ENCODE measurements at regions not wholly inside any gene's neighbourhood (a gene's known extent, or its start where the extent isn't known, plus 50 kb on each side); places are given as distances from the start of the nearest gene placed in this dataset.

DNA sequence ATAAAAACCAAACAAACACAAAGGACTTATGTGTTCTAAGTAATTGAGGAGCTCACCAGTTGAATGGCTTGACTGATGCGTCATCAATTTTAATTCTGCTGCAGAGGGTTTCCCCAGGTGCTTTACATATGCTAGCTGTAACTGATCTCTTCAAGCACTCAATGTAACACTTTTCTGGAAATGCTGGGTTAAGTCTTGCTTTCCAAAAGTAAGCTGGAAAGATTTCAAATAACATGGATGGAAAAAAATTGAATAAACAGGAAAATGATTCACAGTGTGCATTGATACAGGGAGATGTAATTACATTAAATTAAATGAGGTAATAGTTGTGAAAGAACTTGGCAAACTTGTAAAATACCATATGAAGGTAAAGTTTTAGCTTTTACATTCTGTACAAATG lies 186.7 kb upstream of the WDFY3 start:
- no peak for DNase-seq (ENCODE audit: low spot score)

DNA sequence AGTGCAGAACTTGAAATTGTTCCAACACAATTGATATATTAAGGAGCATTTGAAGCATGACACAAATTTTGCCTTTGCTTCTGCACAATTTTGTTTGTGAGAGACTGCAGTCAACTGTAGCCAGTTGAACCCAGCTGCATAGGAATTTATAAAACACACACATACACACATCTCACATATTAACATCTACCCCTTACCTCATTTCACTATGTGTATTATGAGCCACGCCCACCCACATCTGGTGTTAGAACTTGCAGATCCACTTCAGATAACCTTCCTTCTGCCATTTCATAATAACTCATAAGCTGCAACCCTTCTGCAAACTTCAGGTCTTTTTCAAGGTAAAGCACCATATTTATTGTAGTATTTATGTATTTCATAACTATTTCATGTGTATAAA lies 188.1 kb upstream of the WDFY3 start:
- DNase-seq (ENCODE audit: low spot score), result no peak

DNA sequence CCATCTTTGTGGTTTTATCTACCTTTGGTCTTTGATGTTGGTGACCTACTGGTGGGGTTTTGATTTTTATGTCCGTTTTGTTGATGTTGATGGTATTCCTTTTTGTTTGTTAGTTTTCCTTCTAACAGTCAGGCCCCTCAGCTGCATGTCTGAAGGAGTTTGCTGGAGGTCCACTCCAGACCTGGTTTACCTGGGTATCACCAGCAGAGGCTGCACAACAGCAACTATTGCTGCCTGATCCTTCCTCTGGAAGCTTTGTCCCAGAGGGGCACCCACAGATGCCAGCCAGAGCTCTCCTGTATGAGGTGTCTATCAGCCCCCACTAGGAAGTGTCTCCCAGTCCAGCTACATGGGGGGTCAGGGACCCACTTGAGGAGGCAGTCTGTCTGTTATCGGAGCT lies 199.3 kb upstream of the WDFY3 start:
- no peak for DNase-seq (ENCODE audit: low spot score)

DNA sequence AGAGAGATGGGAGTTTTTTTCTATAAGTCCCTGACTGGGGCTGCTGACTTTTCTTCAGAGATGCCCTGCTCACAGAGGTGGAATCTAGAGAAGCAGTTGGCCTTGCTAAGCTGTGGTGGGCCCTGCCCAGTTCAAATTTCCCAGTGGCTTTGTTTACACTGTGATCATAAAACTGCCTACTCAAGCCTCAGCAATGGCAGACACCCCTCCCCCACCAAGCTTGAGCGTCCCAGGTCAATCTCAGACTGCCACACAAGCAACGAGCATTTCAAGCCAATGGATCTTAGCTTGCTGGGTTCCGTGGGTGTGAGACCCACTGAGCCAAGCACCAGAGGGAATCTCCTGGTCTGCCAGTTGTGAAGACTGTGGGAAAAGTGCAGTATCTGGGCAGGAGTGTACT lies 199.8 kb upstream of the WDFY3 start:
- no peak for DNase-seq (ENCODE audit: low spot score)

DNA sequence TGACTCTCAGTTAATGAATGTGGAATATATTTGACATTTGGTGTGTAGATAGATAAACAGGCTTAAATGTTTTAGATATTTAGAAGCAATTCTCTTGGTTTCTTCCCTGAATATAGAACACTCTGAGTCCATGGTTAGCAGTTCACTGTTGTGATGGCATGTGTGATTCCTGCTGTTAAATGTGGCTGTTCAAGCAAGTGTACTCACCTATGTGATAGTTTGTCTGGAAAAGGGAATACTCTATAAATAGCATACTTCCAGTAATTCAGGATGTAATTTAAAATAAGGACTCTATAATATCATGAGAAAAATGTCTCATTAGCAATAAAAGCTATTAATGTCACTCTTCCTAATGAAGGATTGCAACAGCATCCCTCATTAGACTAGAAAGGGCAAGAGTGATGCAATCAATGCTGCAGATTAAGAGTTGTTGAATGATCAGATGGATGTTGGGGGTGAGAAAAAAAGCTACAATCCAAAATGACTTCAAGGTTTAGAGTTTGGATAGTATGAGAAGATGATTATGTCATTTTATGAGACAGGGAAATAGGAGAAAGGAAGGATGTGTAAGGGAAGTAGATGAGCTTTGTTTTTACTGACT lies 201.8 kb upstream of the WDFY3 start:
- no peak for DNase-seq (ENCODE audit: low spot score)

DNA sequence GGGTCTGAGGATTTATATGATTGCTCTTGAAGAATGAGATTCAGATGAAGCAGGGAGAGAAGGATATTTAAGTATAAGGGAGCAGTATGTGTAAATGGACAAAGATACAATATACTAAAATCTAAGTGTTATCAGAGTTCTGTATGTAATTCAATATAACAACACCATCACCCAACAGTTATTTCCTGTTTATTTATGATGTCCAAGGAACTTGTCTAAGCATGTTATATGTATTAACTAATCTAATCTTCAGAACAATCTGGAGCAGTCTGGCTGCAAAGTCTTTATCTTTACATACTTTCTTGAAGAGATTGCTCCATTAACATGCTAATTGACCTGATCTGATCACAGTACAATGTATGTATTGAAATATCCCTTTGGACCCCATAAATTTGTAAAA lies 203.8 kb upstream of the WDFY3 start:
- DNase-seq (ENCODE audit: low spot score), result no peak

DNA sequence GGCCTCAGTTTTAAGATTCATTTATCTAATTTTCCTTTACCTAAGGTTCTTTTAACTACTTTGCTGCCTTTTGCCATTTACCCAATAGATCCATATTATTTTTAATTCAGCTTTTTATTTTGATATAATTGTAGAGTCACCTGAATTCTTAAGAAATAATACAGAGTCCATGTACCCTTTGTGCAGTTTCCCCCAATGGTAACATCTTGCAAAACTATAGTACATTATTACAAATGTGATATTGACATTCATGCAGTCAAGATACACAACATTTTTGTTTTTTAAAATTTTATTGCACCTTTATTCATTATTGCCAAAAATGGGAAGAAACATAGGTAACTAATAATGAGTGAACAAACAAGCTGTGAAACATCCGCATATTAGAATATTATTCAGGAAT lies 208.7 kb upstream of the WDFY3 start:
- DNase-seq (ENCODE audit: low spot score), result no peak

DNA sequence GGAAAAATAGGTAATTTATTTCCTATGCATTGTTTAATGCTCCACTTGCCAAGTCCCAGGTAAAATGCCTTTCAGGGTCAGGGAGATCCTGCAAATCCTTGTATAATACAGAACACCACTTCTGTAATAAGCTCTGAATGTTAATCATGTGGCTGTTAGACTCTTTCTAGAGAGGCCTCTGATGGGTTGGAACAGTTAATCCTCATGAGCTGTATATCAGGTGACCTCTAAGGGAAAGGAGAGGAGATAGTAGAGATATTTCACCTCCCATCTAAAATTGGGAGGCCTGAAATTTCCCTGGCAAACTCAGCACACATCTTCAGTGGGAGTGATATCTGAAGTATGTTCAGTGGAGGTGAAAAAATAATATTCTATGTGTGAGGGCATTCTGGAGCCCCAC lies 210.6 kb upstream of the WDFY3 start:
- DNase-seq (ENCODE audit: low spot score), result no peak

DNA sequence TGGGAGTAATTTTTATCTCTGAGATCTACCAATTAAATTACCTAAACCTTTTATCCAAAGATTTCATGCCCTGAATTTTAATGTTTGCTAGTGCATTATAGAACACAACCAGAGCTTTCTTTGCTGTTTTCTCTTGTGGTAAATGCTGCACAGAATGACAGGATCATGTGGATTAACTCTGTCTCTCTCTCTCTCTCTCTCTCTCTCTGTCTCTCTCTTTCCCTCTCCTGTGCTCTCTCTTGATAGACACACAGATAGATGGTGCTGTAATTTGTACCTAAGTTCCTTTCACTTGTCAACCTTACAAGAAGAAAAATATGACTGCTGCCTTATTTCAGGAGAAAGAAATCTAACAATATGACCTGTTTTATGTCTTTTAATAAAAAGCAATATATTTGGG lies 211.2 kb upstream of the WDFY3 start:
- DNase-seq (ENCODE audit: low spot score), result no peak

DNA sequence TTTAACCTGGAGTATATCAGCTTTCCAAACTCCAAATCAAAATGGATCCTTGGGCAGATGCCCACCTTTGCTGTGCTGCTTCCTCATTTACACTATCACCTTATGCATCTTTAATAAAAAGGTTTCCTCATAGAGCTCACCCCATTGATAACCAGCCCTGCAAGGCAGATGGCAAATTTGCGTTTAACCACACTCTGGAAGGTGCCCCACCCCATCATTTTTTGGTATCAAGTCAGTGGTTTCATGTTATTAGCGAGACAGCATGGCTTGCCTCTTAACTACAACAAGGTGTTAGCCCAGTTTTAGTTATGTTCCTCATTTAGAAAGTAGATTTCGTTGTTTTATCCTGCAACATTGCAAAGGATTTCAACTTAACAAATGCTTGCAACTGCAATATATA lies 214.0 kb upstream of the WDFY3 start:
- DNase-seq (ENCODE audit: low spot score), result no peak

DNA sequence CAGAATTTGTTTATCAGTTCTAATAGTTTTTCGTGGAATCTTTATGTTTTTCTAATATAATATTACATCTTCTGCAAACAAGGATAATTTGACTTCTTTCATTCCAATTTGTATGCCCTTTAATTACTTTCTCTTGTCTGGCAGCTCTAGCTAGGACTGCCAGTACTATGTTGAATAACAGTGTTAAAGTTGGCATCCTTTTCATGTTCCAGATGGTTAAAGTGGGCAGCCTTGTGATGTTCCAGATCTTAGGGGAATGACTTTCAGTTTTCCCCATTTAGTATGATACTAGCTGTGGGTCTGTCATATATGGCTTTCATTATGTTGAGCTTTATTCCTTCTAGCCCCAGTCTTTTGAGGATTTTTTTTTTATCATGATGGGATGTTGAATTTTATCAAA lies 220.6 kb upstream of the WDFY3 start:
- DNase-seq (ENCODE audit: low spot score), result no peak

DNA sequence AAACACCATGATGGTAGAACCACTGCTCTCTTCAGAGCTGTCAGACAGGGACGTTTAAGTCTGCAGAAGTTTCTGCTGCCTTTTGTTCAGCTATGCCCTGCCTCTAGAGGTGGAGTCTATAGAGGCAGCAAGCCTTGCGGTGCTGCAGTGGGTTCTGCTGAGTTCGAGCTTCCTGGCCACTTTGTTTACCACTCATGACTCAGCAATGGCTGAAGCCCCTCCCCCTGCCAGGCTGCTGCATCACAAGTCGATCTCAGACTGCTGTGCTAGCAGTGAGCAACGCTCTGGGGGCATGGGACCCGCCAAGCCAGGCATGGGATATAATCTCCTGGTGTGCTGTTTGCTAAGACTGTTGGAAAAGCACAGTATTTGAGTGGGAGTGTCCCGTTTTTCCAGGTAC lies 229.5 kb upstream of the WDFY3 start:
- DNase-seq (ENCODE audit: low spot score), result peak; percentile 30

DNA sequence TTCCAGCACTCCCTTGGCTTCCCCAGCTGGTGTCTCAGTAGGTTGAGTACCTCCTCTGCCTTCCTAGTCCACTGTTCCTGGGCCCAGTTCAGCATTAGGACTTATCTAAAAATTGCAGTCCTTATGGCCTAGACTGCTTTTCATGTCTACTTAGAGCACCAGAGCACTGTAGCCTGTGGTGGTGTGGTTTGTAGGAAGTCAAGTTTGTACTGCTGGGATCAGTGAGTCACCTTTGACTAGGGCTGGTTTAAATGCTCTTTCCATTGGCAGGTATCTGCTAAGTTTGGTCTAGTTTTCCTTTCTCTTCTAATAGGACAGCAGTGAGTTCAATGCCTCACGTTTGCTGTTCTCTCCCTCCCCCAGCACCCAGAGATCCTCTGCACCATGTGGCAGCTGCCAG lies 233.6 kb upstream of the WDFY3 start:
- no peak for DNase-seq (ENCODE audit: low spot score)

DNA sequence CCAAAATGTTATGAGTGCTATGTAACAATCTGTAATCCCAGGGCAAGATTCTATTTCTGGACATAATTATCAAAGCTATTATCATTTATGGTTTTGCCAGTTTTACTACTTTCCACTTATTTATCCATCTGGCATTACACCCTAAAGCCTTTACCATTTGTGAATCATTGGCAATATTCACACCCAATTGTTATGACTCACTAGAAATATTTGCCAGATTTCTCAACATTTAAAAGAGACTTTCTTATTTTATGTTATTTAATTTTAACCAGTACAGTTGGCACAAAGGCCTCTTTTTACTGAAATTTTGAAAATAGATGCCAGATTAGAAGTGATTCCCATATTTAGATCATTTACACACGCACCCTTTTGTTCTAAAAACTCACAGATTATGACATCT lies 242.7 kb upstream of the WDFY3 start:
- DNase-seq (ENCODE audit: low spot score), result no peak

DNA sequence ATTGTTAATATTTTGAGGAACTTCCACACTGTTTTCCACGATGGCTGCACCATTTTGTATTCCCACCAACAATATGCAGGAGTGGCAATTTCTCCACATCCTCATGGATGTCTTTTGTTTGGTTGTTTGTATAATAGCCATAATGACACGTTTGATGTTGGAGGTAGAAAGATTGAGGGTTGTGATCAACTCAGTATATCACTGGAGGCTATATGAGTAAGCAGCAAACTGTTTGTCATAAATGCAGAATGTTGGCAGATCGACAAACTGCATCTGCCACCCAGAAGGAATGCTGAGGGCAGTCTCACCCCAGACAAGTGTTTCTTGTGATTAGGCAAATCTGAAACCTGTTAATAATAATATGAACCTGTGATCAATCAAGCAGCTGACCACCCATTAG lies 243.9 kb upstream of the WDFY3 start:
- no peak for DNase-seq (ENCODE audit: low spot score)

DNA sequence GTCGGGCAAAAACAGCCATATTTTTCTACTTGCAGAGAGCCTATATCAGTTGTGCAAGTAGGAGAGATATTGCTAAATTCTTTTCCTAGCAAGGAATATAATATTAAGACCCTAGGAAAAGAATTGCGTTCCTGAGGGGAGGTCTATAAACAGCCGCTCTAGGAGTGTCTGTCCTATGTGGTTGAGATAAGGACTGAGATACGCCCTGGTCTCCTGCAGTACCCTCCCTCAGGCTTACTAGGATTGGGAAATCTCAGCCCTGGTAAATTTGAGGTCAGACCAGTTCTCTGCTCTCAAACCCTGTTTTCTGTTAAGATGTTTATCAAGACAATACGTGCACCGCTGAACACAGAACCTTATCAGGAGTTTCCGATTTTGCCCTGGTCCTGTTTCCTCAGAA lies 250.1 kb upstream of the WDFY3 start:
- DNase-seq (ENCODE audit: low spot score), result peak; percentile 15

DNA sequence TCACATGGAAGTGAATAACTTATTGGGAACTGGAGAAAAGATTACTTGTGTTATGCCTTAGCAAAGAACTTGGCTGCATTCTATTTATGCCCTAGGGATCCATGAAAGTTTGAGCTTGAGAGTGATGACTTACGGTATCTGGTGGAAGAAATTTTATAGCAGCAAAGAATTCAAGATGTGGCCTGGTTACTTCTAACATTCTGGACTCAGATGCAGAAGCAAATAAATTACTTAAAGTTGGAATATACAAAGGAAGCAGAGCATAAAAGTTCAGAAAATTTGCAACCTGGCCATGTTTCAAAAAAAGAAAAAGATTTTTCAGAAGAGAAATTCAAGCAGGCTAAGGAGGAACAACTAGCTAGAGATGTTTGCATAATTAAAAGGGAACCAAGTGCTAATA lies 252.3 kb upstream of the WDFY3 start:
- DNase-seq (ENCODE audit: low spot score), result no peak

DNA sequence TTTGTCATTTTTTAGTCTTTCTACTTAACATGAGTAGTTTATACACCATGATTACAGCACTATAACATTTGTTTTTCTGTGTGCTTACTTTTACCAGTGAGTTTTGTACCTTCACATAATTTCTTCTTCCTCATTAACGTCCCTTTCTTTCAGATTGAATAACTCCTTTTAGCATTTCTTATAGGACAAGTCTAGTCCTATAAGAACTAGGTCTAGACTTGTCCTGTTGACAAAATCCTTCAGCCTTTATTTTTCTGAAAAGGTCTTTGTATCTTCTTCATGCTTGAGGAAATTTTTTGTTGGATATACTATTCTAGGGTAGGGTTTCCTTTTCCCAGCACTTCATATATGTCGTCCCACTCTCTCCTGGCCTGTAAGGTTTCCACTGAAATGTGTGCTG lies 253.3 kb upstream of the ARHGAP24 start:
- DNase-seq (ENCODE audit: low spot score), result no peak

DNA sequence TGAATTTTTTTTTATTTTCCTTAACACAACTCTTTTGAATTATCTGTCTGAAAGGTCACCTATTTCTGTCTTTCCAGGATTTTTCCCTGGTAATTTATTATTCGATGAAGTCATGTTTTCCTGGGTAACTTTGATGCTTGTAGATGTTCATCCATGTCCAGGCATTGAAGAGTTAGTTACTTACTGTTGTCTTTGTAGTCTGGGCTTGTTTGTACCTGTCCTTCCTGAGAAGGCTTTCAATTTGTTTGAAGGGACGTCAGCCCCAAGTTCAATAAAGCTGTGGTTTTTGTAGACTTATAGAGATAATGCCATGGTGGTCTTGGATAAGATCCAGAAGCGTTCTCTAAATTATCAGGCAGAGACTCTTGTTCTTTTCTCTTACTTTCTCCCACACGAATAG lies 252.4 kb upstream of the ARHGAP24 start:
- DNase-seq (ENCODE audit: low spot score), result no peak

DNA sequence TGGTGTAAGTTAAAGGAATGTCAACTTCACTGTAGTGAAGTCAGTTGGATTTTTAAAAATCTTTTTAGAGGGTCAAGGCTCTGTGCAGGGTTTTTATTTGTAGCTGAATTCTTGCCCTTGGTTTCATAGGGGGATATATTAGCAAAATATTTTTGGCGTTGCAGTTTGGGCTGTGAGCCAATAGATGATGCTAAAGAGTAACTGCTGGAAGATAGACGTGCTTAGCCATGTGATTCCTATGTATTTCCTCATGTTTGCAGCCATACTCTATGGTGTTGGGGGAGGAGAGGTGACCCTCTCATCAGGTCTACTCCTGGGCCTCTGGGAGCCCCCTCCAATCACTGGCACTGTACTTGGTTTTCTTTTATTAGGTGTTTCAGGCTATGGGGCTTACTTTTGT lies 246.7 kb upstream of the ARHGAP24 start:
- DNase-seq (ENCODE audit: low spot score), result no peak

DNA sequence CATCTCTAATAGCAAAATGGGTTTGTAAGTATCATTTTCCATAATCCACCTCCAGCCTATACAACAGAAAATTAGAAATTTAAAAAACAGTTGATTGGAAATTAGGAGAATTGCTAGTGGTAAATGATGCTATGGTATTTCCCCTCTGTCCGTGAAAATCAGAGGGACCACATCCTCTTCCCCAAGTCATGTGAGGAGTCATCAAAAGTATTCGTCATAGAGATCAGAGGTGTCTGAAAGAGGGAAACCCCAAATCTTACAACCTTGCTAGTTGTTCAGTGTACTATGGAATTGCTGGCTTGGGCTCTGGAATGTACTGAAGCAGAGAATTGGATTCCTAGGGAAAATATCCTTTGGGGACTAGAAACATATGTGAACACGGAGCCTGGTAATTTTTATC lies 241.4 kb upstream of the ARHGAP24 start:
- DNase-seq (ENCODE audit: low spot score), result no peak

DNA sequence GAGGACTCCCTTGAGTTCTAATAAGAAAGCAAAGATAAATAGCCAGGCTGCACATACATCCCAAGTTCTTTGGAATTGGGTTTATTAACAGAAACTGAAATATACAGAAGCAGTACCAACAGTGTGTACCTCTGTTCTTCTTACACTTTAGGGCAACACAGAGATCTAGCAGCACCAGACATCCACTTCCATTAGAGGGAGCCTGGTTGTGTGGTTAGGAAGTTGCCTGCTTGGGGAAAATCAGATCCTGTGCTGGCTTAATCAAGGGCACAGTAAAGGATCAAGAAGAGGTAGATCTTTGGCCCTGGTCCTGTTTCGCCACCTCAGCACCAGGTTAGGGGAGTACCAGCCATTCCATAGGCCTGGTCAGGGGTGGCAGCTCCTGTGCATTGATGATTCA lies 231.1 kb upstream of the ARHGAP24 start:
- no peak for DNase-seq (ENCODE audit: low spot score)

DNA sequence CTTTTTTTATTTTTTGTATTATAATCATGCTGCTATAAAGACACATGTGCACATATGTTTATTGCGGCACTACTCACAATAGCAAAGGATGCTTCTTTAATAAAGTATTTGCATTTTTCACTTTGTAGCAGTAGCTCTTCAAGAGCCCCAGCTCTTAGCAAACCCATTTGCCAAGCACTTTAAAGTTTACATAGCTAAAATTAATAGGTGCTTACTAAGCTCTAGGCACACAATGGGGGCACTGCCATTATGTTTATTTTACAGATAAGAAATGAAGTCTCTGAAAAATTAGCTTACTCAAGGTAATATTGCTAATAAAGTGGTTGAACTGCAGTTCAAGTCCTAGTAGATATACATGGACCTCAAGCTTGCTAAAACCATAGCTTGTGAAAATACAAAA lies 230.3 kb upstream of the ARHGAP24 start:
- no peak for DNase-seq (ENCODE audit: low spot score)

DNA sequence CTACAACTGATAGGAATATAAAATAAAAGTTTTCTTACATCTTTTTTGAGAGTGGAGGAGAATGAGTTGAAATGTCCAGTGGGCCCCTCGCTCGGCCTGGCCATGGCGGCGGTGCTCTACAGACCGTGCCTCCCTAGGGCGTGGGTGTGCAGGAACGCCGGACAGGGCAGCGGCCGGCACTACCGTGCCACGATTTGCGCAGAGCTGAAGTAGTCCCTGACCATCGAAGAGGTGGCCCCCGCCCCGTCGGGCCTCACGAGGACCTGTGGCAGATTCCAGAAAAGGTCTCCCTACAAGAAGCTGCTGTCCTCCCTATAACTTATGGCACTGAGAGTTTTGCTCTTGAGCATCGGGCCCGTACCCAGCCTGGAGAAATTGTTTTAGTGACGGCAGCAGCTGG lies 228.9 kb upstream of the ARHGAP24 start:
- DNase-seq (ENCODE audit: low spot score), result no peak

DNA sequence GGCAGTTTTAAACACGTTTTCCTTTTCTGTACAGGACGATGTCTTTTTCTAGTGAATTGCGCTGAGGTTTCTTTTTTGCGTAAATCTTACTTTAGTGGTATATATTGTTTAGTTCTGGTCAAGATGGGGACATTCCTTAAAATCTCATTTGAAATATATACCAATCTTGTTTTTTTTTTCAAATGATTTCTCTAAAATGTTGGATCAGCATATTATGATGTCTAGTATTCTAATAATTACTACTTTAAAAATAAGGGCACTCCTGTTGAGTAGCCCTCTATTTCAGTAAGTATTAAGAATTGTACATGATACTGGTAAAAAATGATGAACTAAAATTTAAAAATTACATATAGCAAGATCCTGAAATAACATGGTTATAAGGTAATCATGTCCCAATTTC lies 224.1 kb upstream of the ARHGAP24 start:
- no peak for DNase-seq (ENCODE audit: low spot score)
